Activated T-cell treated with anti-CD3 and anti-CD28 coated beads for 4 hours (primary cell): ENCODE measurements at regions not wholly inside any gene's neighbourhood (a gene's known extent, or its start where the extent isn't known, plus 50 kb on each side); places are given as distances from the start of the nearest gene placed in this dataset.
"Not testable (repeated sequence)": the region's sequence is repeated elsewhere in the genome, so short reads cannot be mapped to it uniquely, and the experiment has no call there.

Experiments used
- DNase-seq: peaks from one replicate; pipeline ENCODE4 v3.0.0-alpha.2; 2020

GRCh38 chr3:28972921-28973320, 307.9 kb upstream of the RBMS3 start:
- no peak for DNase-seq

- DNase-seq = no peak
Observed at GRCh38 chr3:28973609-28974008, 307.3 kb upstream of the RBMS3 start.

- no peak for DNase-seq
Observed at GRCh38 chr3:28978092-28978491, 302.8 kb upstream of the RBMS3 start.

- no peak for DNase-seq
Observed at GRCh38 chr3:28980131-28980530, 300.7 kb upstream of the RBMS3 start.

- DNase-seq = no peak
Observed at GRCh38 chr3:28980631-28981030, 300.2 kb upstream of the RBMS3 start.

GRCh38 chr3:28982906-28983305, 298.0 kb upstream of the RBMS3 start:
- no peak for DNase-seq

- DNase-seq = no peak
Observed at GRCh38 chr3:28986922-28987321, 293.9 kb upstream of the RBMS3 start.

- no peak for DNase-seq
Observed at GRCh38 chr3:28989646-28990089, 291.2 kb upstream of the RBMS3 start.

- no peak for DNase-seq
Observed at GRCh38 chr3:28994161-28994905, 286.5 kb upstream of the RBMS3 start.

GRCh38 chr3:29004885-29005599, 275.8 kb upstream of the RBMS3 start:
- DNase-seq = no peak

GRCh38 chr3:29005862-29006261, 275.0 kb upstream of the RBMS3 start:
- DNase-seq = no peak

GRCh38 chr3:29011441-29011840, 269.4 kb upstream of the RBMS3 start:
- no peak for DNase-seq

- no peak for DNase-seq
Observed at GRCh38 chr3:29011966-29012365, 268.9 kb upstream of the RBMS3 start.

- no peak for DNase-seq
Observed at GRCh38 chr3:29022976-29023375, 257.9 kb upstream of the RBMS3 start.

GRCh38 chr3:29026286-29026685, 254.6 kb upstream of the RBMS3 start:
- no peak for DNase-seq

GRCh38 chr3:29026959-29027358, 253.9 kb upstream of the RBMS3 start:
- no peak for DNase-seq

- not testable (repeated sequence) for DNase-seq
Observed at GRCh38 chr3:29031175-29031574, 249.7 kb upstream of the RBMS3 start.

GRCh38 chr3:29033511-29033910, 247.4 kb upstream of the RBMS3 start:
- DNase-seq = no peak

- DNase-seq = no peak
Observed at GRCh38 chr3:29050155-29050554, 230.7 kb upstream of the RBMS3 start.

GRCh38 chr3:29057326-29057725, 223.5 kb upstream of the RBMS3 start:
- DNase-seq = no peak

GRCh38 chr3:29064085-29064484, 216.8 kb upstream of the RBMS3 start:
- DNase-seq = no peak

GRCh38 chr3:29065211-29065785, 215.6 kb upstream of the RBMS3 start:
- DNase-seq = no peak

GRCh38 chr3:29067007-29067406, 213.9 kb upstream of the RBMS3 start:
- no peak for DNase-seq

- no peak for DNase-seq
Observed at GRCh38 chr3:29070959-29071634, 209.8 kb upstream of the RBMS3 start.
